Subcutaneous abdominal adipose tissue (tissue), 5 donors: ENCODE measurements at regions not wholly inside any gene's neighbourhood (a gene's known extent, or its start where the extent isn't known, plus 50 kb on each side); places are given as distances from the start of the nearest gene placed in this dataset.

Experiments used
- H3K27ac ChIP-seq: one replicate; pipeline ENCODE4 v1.7.0; 2013; ENCODE audit warnings: low read depth, mild to moderate bottlenecking, inconsistent platforms, low read length, moderate library complexity
- H3K27me3 ChIP-seq, 5 donors: one replicate each; pipeline ENCODE4 v1.7.0; 2013; ENCODE audit warnings: low read length in 5 of 5, inconsistent platforms in 1 of 5; ENCODE audit not compliant: control insufficient read depth in 5 of 5, insufficient read depth in 4 of 5
- H3K36me3 ChIP-seq, 5 donors: one replicate each; pipeline ENCODE4 v1.7.0; 2013; ENCODE audit warnings: low read length in 5 of 5; ENCODE audit not compliant: control insufficient read depth in 5 of 5, insufficient read depth in 5 of 5
- H3K4me1 ChIP-seq, 5 donors: one replicate each; pipeline ENCODE4 v1.7.0; 2013; ENCODE audit warnings: low read length in 5 of 5, mild to moderate bottlenecking in 3 of 5, moderate library complexity in 1 of 5; ENCODE audit not compliant: control insufficient read depth in 5 of 5, insufficient read depth in 5 of 5
- H3K4me3 ChIP-seq, 5 donors: one replicate each; pipeline ENCODE4 v1.7.0; 2013; ENCODE audit warnings: low read length in 5 of 5, low read depth in 1 of 5
- H3K9ac ChIP-seq, 5 donors: one replicate each; pipeline ENCODE4 v1.7.0; 2013; ENCODE audit warnings: low read length in 5 of 5, mild to moderate bottlenecking in 4 of 5, moderate library complexity in 3 of 5
- H3K9me3 ChIP-seq, 5 donors: one replicate each; pipeline ENCODE4 v1.7.0; 2013; ENCODE audit warnings: low read length in 5 of 5; ENCODE audit not compliant: control insufficient read depth in 5 of 5
- donor health status: healthy.
- donor health status: healthy.
- donor health status: healthy.
- donor health status: healthy.
- donor health status: healthy.

DNA sequence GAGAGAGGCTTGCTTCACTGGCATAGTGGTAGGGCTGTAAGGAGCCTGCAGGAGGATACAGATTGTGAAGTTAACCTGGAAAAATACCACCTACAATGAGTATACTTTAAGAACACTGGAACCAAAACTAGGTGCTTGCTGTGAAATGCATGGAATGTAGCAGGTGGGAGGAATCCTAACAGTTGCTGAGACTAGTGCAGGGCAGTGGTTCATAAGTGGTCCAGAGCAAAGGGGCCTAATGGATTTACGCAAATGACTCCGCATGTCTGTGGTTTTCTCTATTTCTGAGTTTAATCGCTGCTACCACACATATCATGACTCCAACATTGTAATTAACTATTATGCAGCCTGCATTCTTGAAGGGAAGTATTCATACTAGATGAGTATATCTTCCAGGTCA is 218.4 kb downstream of the CHRM2 start:
- H3K4me1 ChIP-seq = peaks cover 0 to 8% (median 7%) of the 10 kb centered on the region in 5 donors
- peaks cover 0 to 4% (median 0%) of the 10 kb centered on the region in 5 donors for H3K27me3 ChIP-seq
- H3K4me3 ChIP-seq = no peak overlapping the region
- H3K9ac ChIP-seq = no peak overlapping the region
- H3K9me3 ChIP-seq = no peaks in the 10 kb centered on the region
- H3K36me3 ChIP-seq = no peaks in the 10 kb centered on the region
- H3K27ac ChIP-seq = no peak overlapping the region

DNA sequence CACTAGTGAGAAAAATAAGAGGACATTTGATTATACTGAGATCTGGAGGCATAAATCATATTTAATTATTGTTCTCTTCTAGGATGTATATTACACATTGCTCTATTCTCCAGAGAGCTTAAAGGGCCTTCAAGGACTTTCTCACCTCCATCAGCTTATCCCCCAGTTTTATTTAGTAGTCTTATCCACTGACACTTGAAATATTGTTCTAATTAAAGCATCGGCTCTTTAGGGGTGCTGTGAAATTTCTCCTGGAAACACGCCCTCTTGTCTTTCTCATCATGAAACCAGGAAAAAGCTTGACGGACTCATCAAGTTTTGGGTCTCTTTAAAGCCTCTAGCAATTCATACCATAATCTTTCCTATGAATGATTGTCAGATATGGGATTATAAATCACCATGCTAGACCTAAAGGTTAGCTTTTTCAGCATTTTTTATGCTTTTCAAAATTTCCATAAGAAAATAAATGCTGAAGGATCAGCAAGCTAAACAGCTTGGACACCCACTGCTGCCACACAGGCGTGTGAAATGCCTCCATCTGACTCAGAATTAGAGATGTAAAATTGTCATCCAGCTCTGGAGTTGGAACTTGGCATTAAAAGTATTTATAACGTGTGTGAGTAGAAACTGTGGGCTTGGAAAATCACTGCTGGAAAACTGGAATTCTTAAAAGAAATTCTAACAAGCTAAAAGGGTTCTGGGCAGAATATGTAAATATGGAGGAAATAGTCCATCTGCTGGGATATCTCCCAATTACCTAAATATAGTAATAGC is 216.3 kb downstream of the CHRM2 start:
- Histone ChIP-seq H3K36me3 (no peaks in the 10 kb centered on the region), H3K9me3 (no peaks in the 10 kb centered on the region), H3K4me3 (no peak overlapping the region), H3K9ac (no peak overlapping the region), H3K27me3 (no peaks in the 10 kb centered on the region), H3K27ac (no peak overlapping the region), H3K4me1 (peaks cover 0 to 24% (median 15%) of the 10 kb centered on the region in 5 donors)

DNA sequence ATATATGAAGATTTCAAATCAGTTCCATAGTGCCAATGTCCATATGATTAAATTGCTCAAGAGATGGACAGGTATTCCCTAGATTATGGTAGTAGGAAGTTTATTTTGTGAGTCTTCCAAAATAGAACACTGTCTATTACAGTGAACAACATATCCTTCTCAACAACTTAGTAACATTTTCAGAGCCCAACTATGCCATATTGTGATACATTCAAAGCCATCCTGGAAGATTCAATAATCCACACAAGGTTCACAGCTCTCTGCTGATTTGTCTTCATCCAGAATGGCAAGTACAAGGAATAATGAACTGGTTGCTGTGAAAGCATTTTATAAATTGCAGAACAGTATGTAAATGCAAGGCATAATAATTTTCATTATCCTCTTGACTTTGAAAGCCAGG is 213.9 kb downstream of the CHRM2 start:
- no peaks in the 10 kb centered on the region for H3K36me3 ChIP-seq
- no peaks in the 10 kb centered on the region for H3K27me3 ChIP-seq
- no peak overlapping the region for H3K9ac ChIP-seq
- peaks cover 0 to 24% (median 15%) of the 10 kb centered on the region in 5 donors for H3K4me1 ChIP-seq
- no peaks in the 10 kb centered on the region for H3K9me3 ChIP-seq
- H3K27ac ChIP-seq = no peak overlapping the region
- H3K4me3 ChIP-seq = no peak overlapping the region

DNA sequence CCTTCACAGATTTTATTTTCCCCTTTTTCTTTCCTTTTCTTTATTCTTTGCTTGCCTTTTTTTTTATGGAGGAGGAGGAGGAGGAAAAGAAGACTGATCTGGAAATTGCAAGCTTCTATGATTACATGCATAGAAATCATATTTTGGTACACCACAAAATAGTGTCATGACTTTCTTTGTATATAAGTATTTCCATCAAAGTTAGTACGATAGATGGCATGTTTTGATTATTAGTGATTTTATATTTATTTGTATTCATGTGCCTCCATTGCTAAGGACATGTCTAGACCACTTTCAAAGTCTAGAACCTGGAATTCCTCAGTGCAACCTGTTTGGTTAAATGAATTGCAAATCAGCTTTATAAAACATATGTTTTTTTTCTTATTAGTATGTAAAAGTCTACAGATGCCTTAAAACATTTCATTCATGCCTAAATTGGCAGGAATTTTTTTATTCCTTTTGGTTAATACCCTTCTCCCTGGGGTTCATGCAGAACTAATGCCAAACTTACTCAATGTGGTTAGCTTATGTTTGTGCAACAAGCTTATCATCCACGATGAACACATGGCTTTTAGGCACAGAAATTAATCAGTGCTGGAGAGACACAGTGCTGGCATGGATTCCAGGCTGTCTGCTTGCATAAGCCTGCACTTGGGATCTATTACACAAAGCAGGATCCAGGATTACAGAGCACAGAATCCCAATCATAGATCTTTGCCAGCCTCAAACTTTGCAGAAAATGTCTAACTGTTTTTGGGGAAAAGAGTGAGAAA is 213.1 kb downstream of the CHRM2 start:
- Histone ChIP-seq H3K27me3 (no peaks in the 10 kb centered on the region), H3K9ac (no peak overlapping the region), H3K36me3 (no peaks in the 10 kb centered on the region), H3K9me3 (no peaks in the 10 kb centered on the region), H3K4me3 (no peak overlapping the region), H3K4me1 (peaks cover 0 to 24% (median 15%) of the 10 kb centered on the region in 5 donors), H3K27ac (no peak overlapping the region)

DNA sequence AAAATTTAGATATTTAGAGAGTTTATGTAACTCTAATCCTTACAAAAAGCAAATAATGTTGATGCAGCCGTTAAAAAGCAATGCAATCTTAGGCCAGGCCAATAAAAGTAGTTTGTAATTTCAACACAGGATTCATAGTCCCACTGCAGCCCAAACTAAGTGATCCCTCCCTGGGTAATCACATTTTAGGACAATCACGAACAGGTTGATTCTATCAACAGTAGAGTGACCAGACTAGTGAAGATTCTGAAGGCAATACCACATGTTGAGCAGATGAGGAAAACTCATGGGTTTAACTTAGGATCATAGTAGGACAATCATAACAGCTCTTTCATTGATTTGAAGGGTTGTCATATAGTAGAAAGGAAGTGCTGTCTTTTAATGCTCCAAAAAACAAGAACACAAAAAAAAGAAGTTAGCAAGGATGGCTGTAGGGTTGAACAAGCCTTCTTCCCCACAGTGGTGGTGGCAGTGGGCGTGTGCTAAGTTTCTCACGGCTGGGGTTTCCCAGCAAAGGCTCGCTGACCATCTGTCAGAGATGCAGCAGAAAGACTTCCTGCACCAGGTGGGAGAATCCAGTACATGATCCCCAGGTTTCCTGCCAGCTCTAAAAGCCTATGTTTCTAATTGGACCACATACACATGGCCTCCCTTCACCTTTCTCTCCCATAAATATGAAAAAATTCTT is 212.2 kb downstream of the CHRM2 start:
- Histone ChIP-seq H3K27ac (no peak overlapping the region), H3K36me3 (no peaks in the 10 kb centered on the region), H3K9ac (no peak overlapping the region), H3K27me3 (no peaks in the 10 kb centered on the region), H3K9me3 (no peaks in the 10 kb centered on the region), H3K4me3 (no peak overlapping the region), H3K4me1 (peaks cover 0 to 24% (median 15%) of the 10 kb centered on the region in 5 donors)

DNA sequence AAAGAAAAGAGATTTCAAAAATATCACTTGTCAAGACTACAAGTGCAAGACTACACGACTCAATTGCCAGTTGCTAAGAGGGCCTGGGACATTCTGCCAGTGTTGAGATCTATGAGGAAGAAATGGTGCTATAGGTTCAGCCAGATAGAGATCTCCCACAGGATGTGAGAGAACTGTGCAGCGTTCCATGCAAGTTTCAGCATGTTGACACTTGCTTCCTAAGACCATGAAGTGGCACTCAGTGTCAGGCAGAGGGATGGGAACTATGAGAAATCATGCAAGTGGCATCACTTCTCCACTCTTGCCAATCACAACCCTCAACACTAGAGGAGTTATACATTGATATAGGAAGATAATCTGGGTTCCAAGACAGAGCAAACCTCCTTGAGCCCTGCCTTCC is 210.3 kb downstream of the CHRM2 start:
- Histone ChIP-seq H3K27me3 (no peaks in the 10 kb centered on the region), H3K9me3 (no peaks in the 10 kb centered on the region), H3K4me3 (no peak overlapping the region), H3K27ac (no peak overlapping the region), H3K36me3 (no peaks in the 10 kb centered on the region), H3K4me1 (peaks cover 0 to 24% (median 15%) of the 10 kb centered on the region in 5 donors), H3K9ac (no peak overlapping the region)

DNA sequence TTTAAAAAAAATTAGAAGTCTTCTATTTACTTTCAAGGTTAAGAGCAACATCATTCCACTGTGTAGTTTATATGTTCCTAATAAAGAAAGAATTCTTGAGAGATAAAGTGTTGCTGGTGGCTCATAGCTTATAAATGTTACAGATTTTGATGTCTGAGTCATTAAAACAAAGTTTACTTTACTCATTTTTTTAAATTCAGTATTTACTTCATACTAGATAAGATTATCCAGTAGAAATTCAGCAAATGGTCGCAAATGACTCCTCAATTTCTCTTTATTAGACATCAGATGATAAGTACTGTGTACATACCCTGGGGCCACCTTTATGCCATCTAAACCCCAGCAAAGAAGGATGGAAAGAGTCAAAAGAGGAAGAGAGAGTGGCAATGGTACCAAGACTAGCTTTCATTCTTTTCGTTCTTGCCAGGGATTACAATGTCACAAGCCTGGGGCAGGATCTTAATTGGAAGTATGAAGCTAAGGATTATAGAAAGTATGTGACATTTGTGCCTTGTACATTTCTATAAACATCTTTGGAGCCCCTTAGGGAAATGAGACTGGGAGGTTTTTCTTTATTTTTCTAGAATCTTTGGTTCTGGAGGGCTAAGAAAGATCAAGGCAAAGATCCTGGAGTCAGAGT is 206.1 kb downstream of the CHRM2 start:
- Histone ChIP-seq H3K9ac (no peak overlapping the region), H3K36me3 (no peaks in the 10 kb centered on the region), H3K9me3 (no peaks in the 10 kb centered on the region), H3K27me3 (no peaks in the 10 kb centered on the region), H3K27ac (no peak overlapping the region), H3K4me3 (no peak overlapping the region), H3K4me1 (no peaks in the 10 kb centered on the region)

DNA sequence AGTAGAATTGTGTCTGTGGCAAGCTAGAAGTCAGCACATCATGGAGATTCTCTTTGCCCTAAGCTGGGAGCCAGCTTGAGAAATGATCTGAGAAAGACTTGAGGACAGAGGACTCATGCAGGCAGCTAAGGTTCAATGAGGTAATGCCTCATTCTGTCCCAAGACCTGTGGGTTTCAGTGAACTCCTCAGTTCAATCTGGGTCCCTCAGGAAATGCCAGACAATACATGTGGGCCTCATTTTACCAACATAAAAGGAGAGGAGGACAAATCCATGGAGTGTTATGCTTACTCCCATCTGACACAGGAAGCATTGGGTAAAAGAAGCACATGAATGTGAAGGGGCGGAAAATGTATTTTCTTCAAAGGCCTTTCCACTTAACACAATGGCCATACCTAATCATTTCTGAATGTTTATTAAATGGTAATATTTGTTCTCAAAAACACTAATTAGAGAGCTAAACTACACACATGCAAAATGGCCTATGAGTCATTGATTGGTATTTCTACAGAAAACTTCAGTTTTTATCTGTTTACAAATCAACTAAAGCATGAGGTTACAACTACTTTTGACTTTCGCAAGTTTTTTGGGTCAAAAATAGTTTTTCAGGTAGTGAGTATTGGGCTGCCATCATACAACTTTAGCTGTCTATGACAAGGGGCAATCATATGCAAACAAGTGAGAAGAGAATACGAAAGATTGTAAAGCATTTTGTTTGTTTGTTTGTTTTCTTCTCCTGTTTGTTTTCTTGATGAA is 205.3 kb downstream of the CHRM2 start:
- Histone ChIP-seq H3K4me1 (peaks cover 0 to 2% (median 0%) of the 10 kb centered on the region in 5 donors), H3K27me3 (no peaks in the 10 kb centered on the region), H3K9me3 (no peaks in the 10 kb centered on the region), H3K4me3 (no peak overlapping the region), H3K27ac (no peak overlapping the region), H3K9ac (no peak overlapping the region), H3K36me3 (no peaks in the 10 kb centered on the region)
